ENCODE measurements at regions not wholly inside any gene's neighbourhood (a gene's known extent, or its start where the extent isn't known, plus 50 kb on each side); places are given as distances from the start of the nearest gene placed in this dataset.

DNA sequence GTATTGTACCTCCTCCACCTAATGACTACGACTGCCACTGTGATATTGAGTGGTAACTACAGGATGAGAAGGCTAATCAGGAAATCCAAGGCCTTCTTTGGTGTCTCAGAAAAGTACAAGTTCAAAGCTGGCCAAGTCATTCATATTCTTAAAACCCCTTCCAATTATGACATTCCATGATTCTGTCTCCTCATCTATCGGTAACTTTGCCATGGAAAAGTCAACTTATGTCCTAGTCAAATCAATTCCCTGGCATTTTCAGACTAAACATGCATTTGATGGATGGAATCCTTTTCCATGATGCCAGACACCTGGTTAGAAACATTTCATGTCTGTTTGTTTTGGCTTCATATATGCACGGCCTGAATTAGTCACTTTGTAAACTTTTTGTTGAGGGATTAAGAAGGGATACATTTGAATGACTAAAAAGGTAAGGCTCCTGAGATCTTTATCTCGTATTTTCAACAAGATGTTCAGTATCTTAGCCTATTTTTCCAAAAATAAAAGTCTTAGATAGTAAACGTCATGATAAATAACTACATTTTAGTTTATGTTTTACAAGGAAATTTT, 186.5 kb downstream of the NHLRC3 start:
- DNase-seq (ENCODE audit: extremely low read depth in 1 of 4, low spot score in 3 of 4) (no peak), FAIRE-seq (no peak), ATAC-seq (no peak)
- no peak overlapping the region for H3K4me3 ChIP-seq
- no TSS peak for BruUV-seq (replicated peaks)
- H3K4me2 ChIP-seq (ENCODE audit: insufficient read depth, low read length): no peak overlapping the region
- H4K20me1 ChIP-seq (replicated peaks; ENCODE audit: control insufficient read depth, insufficient read depth, low read length): no peaks in the 10 kb centered on the region
- no peaks in the 10 kb centered on the region for H3K36me3 ChIP-seq (ENCODE audit: control insufficient read depth, insufficient read depth, low read length)
- no peak overlapping the region for H2AFZ ChIP-seq (ENCODE audit: low read depth, low read length)
- ChIA-PET POLR2A (no interaction called here), CTCF (ENCODE audit: low intra/inter-chr PET ratio) (no interaction called here)
- H3K27me3 ChIP-seq (ENCODE audit: control insufficient read depth in 2 of 2, insufficient read depth in 2 of 2, low read length in 2 of 2): no peaks in the 10 kb centered on the region
- 2% methylated on average over 4 of the region's 5 CpGs for WGBS (ENCODE audit: insufficient coverage, low coverage, missing lambda C conversion rate)
- in situ Hi-C loops (cut with MboI): no loop called here
- no peaks in the 10 kb centered on the region for H3K9me3 ChIP-seq (replicated peaks; ENCODE audit: control insufficient read depth, insufficient read depth, low read depth, low read length)
- H3K4me1 ChIP-seq (replicated peaks in 1 of 2; ENCODE audit: control insufficient read depth in 2 of 2, insufficient read depth in 2 of 2, low read length in 2 of 2): no peaks in the 10 kb centered on the region
- intact Hi-C loops (cut with micrococcal nuclease): no loop called here
- no peaks in the 10 kb centered on the region for H3K79me2 ChIP-seq (ENCODE audit: control insufficient read depth, insufficient read depth, low read length)
- H3K9me1 ChIP-seq (ENCODE audit: control insufficient read depth, insufficient read depth, low read length): no peaks in the 10 kb centered on the region
- H3K9ac ChIP-seq (ENCODE audit: insufficient read depth in 1 of 2, low read depth in 2 of 2, low read length in 2 of 2): no peak overlapping the region
- H3K27ac ChIP-seq (ENCODE audit: extremely low read depth, low read depth, low read length): no peak overlapping the region
- TF ChIP-seq ZNF347 (CRISPR knock-in tag; IDR thresholded peaks at IDR 0.05; ENCODE audit: low read depth) (no peak), DMBX1 (CRISPR knock-in tag; IDR thresholded peaks at IDR 0.05; ENCODE audit: borderline replicate concordance) (no peak), FOXJ2 (tag; IDR thresholded peaks at IDR 0.05) (no peak), KLF6 (CRISPR knock-in tag; IDR thresholded peaks at IDR 0.05; ENCODE audit: borderline replicate concordance) (no peak), NCOA1 (IDR thresholded peaks at IDR 0.05; ENCODE audit: low read depth) (no peak)
- TF ChIP-seq, protein P1, sequence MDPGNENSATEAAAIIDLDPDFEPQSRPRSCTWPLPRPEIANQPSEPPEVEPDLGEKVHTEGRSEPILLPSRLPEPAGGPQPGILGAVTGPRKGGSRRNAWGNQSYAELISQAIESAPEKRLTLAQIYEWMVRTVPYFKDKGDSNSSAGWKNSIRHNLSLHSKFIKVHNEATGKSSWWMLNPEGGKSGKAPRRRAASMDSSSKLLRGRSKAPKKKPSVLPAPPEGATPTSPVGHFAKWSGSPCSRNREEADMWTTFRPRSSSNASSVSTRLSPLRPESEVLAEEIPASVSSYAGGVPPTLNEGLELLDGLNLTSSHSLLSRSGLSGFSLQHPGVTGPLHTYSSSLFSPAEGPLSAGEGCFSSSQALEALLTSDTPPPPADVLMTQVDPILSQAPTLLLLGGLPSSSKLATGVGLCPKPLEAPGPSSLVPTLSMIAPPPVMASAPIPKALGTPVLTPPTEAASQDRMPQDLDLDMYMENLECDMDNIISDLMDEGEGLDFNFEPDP (CRISPR knock-in tag; IDR thresholded peaks at IDR 0.05): no peak
- TF ChIP-seq, protein P2, sequence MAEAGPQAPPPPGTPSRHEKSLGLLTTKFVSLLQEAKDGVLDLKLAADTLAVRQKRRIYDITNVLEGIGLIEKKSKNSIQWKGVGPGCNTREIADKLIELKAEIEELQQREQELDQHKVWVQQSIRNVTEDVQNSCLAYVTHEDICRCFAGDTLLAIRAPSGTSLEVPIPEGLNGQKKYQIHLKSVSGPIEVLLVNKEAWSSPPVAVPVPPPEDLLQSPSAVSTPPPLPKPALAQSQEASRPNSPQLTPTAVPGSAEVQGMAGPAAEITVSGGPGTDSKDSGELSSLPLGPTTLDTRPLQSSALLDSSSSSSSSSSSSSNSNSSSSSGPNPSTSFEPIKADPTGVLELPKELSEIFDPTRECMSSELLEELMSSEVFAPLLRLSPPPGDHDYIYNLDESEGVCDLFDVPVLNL (CRISPR knock-in tag; IDR thresholded peaks at IDR 0.05; ENCODE audit: low read depth): no peak
- TF ChIP-seq, protein P3, sequence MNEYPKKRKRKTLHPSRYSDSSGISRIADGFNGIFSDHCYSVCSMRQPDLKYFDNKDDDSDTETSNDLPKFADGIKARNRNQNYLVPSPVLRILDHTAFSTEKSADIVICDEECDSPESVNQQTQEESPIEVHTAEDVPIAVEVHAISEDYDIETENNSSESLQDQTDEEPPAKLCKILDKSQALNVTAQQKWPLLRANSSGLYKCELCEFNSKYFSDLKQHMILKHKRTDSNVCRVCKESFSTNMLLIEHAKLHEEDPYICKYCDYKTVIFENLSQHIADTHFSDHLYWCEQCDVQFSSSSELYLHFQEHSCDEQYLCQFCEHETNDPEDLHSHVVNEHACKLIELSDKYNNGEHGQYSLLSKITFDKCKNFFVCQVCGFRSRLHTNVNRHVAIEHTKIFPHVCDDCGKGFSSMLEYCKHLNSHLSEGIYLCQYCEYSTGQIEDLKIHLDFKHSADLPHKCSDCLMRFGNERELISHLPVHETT (CRISPR knock-in tag; conservative IDR thresholded peaks at IDR 0.05 in 1 of 2, IDR thresholded peaks at IDR 0.05 in 1 of 2): no peak
